Adrenal gland (tissue), 5 donors: ENCODE measurements at regions not wholly inside any gene's neighbourhood (a gene's known extent, or its start where the extent isn't known, plus 50 kb on each side); places are given as distances from the start of the nearest gene placed in this dataset.

Experiments used
- POLR2A ChIP-seq, 2 donors: fragments of 450-650 bp; IDR thresholded peaks; one replicate each; pipeline ENCODE4 v1.6.1; 2017; ENCODE audit warnings: antibody characterized with exemption in 2 of 2, mild to moderate bottlenecking in 2 of 2, moderate library complexity in 1 of 2
- TF ChIP-seq, protein P1 (sequence below), 6 experiments: fragments of 450-650 bp in 4 of 6; fragments of 200-600 bp in 2 of 6; sonication (generic) in 1 of 6; IDR thresholded peaks; 1 replicate in 5 of 6; 2 replicates in 1 of 6; pipeline versions ENCODE4 v1.5.1 to v1.8.0; 2016 to 2021; ENCODE audit warnings: antibody characterized with exemption in 6 of 6, mild to moderate bottlenecking in 2 of 6, moderate library complexity in 1 of 6
- donor health status: DM: no; HTN: no; CAD: no.

DNA sequence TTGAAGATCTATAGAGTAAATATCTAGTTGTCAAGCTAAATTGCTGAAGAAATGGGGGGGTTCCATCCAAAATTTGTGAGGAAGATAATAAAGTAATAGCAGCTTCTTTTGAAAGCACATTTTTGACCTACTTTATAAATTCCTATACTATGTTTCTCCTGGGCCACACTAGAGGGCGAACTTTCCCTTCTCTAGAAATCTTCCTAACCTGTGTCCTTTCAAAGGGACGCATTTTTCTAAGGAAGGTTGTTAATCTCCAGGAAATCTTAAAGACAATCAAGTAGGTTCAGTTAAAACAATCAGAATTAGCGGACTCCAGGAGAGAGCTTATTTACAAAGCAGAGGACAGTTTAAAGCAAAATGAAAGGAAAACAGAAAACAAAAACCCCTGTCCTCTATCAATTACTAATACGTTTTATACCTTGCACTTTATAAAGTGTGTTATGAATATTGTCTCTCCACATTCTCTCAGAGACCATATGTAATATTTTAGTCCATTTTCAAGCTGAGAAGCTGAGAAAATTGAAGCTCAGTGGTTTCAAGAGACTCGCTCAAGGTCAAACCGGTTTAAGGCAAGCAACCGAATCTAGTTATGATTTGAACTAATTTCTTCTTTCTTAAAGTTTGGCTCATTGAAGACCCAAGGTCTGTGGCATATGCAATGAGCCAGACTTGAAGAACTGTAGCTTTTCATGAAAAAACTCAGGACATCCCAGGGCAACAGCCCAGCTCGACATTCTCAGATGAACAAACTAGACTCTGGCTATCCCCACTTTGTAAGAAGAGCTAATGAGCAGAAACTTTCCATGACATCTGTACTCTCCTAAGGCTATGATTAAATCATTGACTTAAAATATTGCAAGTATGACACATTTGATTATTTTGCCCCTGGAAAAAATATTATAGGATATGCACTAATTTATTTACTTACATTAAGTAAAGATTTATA, 273.6 kb downstream of the PAX3 start:
- TF ChIP-seq, protein P1, sequence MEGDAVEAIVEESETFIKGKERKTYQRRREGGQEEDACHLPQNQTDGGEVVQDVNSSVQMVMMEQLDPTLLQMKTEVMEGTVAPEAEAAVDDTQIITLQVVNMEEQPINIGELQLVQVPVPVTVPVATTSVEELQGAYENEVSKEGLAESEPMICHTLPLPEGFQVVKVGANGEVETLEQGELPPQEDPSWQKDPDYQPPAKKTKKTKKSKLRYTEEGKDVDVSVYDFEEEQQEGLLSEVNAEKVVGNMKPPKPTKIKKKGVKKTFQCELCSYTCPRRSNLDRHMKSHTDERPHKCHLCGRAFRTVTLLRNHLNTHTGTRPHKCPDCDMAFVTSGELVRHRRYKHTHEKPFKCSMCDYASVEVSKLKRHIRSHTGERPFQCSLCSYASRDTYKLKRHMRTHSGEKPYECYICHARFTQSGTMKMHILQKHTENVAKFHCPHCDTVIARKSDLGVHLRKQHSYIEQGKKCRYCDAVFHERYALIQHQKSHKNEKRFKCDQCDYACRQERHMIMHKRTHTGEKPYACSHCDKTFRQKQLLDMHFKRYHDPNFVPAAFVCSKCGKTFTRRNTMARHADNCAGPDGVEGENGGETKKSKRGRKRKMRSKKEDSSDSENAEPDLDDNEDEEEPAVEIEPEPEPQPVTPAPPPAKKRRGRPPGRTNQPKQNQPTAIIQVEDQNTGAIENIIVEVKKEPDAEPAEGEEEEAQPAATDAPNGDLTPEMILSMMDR (IDR thresholded peaks at IDR 0.05) = peak; percentile 19 to 58 (median 35)
- TF ChIP-seq POLR2A (IDR thresholded peaks at IDR 0.05) = no peak
